ENCODE measurements at regions not wholly inside any gene's neighbourhood (a gene's known extent, or its start where the extent isn't known, plus 50 kb on each side); places are given as distances from the start of the nearest gene placed in this dataset.
A peak's percentile ranks its signal among the peaks of the same experiment; 100 is the strongest.
"Not testable (repeated sequence)": the region's sequence is repeated elsewhere in the genome, so short reads cannot be mapped to it uniquely, and the experiment has no call there.

DNA sequence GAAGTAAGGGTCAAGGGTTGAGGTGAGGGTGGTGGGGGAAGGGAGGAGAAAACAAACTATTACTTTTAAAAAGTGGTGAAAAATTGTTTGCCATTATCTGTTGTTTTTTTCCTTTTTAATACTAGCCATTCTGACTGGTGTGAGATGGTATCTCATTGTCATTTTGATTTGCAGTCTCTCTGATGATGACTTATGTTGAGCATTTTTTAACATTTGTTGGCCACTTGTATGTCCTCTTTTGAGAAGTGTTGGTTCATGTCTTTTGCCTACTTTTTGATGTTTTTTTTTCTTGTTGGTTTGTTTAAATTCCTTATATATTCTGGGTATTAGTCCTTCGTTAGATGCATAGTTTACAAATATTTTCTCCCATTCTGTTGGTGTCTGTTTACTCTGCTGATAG lies 185.9 kb upstream of the ANKRD28 start:
- TF ChIP-seq, protein P1, sequence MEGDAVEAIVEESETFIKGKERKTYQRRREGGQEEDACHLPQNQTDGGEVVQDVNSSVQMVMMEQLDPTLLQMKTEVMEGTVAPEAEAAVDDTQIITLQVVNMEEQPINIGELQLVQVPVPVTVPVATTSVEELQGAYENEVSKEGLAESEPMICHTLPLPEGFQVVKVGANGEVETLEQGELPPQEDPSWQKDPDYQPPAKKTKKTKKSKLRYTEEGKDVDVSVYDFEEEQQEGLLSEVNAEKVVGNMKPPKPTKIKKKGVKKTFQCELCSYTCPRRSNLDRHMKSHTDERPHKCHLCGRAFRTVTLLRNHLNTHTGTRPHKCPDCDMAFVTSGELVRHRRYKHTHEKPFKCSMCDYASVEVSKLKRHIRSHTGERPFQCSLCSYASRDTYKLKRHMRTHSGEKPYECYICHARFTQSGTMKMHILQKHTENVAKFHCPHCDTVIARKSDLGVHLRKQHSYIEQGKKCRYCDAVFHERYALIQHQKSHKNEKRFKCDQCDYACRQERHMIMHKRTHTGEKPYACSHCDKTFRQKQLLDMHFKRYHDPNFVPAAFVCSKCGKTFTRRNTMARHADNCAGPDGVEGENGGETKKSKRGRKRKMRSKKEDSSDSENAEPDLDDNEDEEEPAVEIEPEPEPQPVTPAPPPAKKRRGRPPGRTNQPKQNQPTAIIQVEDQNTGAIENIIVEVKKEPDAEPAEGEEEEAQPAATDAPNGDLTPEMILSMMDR (IDR thresholded peaks at IDR 0.05; ENCODE audit: borderline replicate concordance, extremely low read depth, insufficient read depth) = no peak
- Histone ChIP-seq H3K4me1 (ENCODE audit: control insufficient read depth in 2 of 3, insufficient read depth in 2 of 3, low read depth in 1 of 3, low read length in 3 of 3) (no peaks in the 10 kb centered on the region), H3K9me3 (ENCODE audit: control insufficient read depth in 2 of 3, insufficient read depth in 1 of 3, low read length in 3 of 3) (peaks cover 0 to 3% (median 0%) of the 10 kb centered on the region in 3 donors), H3K9ac (ENCODE audit: low read length in 3 of 3) (no peak overlapping the region), H3K27me3 (ENCODE audit: control insufficient read depth, insufficient read depth, low read length) (no peaks in the 10 kb centered on the region), H3K4me3 (ENCODE audit: low read length in 3 of 3) (no peak overlapping the region), H3K27ac (ENCODE audit: low read depth in 2 of 2, low read length in 2 of 2) (no peak overlapping the region), H3K36me3 (ENCODE audit: control insufficient read depth in 2 of 3, insufficient read depth in 3 of 3, low read length in 3 of 3) (no peaks in the 10 kb centered on the region)
- DNase-seq (no peak), FAIRE-seq (no peak)
- intact Hi-C loops (cut with DNase I) = no loop called here

DNA sequence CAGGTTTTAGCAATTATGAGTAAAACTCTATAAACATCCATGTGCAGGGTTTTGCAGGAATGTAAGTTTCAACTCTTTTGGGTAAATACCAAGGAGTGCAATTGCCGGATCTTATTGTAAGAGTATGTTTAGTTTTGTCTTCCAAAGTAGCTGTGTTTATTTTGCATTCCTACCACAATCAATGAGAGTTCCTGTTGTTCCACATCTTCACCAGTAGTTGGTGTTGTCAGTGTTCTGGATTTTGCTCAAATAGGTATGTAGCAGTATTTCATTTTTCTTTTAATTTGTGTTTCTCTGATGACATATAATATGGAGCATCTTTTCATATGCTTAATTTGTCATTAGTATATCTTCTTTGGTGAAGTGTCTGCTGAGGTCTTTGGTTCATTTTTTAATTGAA lies 185.1 kb upstream of the GALNT15 start:
- H3K4me3 ChIP-seq (ENCODE audit: low read length in 3 of 3) = no peak overlapping the region
- intact Hi-C loops (cut with DNase I) = no loop called here
- H3K27me3 ChIP-seq (ENCODE audit: control insufficient read depth, insufficient read depth, low read length) = no peaks in the 10 kb centered on the region
- no peak overlapping the region for H3K27ac ChIP-seq (ENCODE audit: low read depth in 2 of 2, low read length in 2 of 2)
- H3K36me3 ChIP-seq (ENCODE audit: control insufficient read depth in 2 of 3, insufficient read depth in 3 of 3, low read length in 3 of 3) = no peaks in the 10 kb centered on the region
- DNase-seq (no peak), FAIRE-seq (no peak)
- TF ChIP-seq, protein P1 (IDR thresholded peaks at IDR 0.05; ENCODE audit: borderline replicate concordance, extremely low read depth, insufficient read depth) = no peak
- no peak overlapping the region for H3K9ac ChIP-seq (ENCODE audit: low read length in 3 of 3)
- H3K9me3 ChIP-seq (ENCODE audit: control insufficient read depth in 2 of 3, insufficient read depth in 1 of 3, low read length in 3 of 3) = peaks cover 0 to 3% (median 0%) of the 10 kb centered on the region in 3 donors
- no peaks in the 10 kb centered on the region for H3K4me1 ChIP-seq (ENCODE audit: control insufficient read depth in 2 of 3, insufficient read depth in 2 of 3, low read depth in 1 of 3, low read length in 3 of 3)

DNA sequence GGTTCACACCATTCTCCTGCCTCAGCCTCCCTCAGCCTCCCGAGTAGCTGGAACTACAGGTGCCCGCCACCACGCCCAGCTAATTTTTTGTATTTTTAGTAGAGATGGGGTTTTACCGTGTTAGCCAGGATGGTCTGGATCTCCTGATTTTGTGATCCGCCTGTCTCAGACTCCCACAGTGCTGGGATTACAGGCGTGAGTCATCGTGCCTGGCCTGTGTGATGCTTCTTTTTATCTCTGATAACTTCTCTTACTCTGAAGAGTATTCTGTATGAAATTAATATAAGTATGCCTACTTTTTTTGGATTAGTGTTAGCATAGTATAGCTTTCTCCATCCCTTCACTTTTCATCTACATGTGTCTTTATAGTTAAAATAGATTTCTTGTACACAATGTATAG lies 180.8 kb upstream of the GALNT15 start:
- intact Hi-C loops (cut with DNase I); H3K36me3 ChIP-seq (ENCODE audit: control insufficient read depth in 2 of 3, insufficient read depth in 3 of 3, low read length in 3 of 3); H3K9ac ChIP-seq (ENCODE audit: low read length in 3 of 3); H3K27ac ChIP-seq (ENCODE audit: low read depth in 2 of 2, low read length in 2 of 2); H3K4me3 ChIP-seq (ENCODE audit: low read length in 3 of 3); H3K27me3 ChIP-seq (ENCODE audit: control insufficient read depth, insufficient read depth, low read length); FAIRE-seq; H3K9me3 ChIP-seq (ENCODE audit: control insufficient read depth in 2 of 3, insufficient read depth in 1 of 3, low read length in 3 of 3); DNase-seq; H3K4me1 ChIP-seq (ENCODE audit: control insufficient read depth in 2 of 3, insufficient read depth in 2 of 3, low read depth in 1 of 3, low read length in 3 of 3): not testable (repeated sequence)

DNA sequence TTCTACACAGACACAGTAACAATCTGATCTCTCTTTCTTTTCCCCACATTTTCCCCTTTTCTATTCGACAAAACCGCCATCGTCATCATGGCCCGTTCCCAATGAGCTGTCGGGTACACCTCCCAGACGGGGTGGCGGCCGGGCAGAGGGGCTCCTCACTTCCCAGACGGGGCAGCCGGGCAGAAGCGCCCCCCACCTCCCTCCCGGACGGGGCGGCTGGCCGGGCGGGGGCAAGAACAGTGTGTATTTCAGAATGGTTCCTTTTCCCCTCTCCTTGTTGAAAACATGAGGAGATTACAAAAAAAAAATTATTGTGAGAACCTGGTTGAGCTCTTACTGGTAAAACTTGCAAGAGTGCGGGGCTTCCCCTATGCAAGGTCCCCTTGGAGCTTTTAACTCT lies 178.0 kb upstream of the GALNT15 start:
- FAIRE-seq; H3K9me3 ChIP-seq (ENCODE audit: control insufficient read depth in 2 of 3, insufficient read depth in 1 of 3, low read length in 3 of 3); H3K27ac ChIP-seq (ENCODE audit: low read depth in 2 of 2, low read length in 2 of 2); H3K4me1 ChIP-seq (ENCODE audit: control insufficient read depth in 2 of 3, insufficient read depth in 2 of 3, low read depth in 1 of 3, low read length in 3 of 3); H3K9ac ChIP-seq (ENCODE audit: low read length in 3 of 3); intact Hi-C loops (cut with DNase I); H3K27me3 ChIP-seq (ENCODE audit: control insufficient read depth, insufficient read depth, low read length); H3K36me3 ChIP-seq (ENCODE audit: control insufficient read depth in 2 of 3, insufficient read depth in 3 of 3, low read length in 3 of 3); H3K4me3 ChIP-seq (ENCODE audit: low read length in 3 of 3): not testable (repeated sequence)
- peak in 1 of 5 donors; percentile 46 for DNase-seq

All from kidney (tissue), 13 donors.